ENCODE measurements at regions not wholly inside any gene's neighbourhood (a gene's known extent, or its start where the extent isn't known, plus 50 kb on each side); places are given as distances from the start of the nearest gene placed in this dataset.

DNA sequence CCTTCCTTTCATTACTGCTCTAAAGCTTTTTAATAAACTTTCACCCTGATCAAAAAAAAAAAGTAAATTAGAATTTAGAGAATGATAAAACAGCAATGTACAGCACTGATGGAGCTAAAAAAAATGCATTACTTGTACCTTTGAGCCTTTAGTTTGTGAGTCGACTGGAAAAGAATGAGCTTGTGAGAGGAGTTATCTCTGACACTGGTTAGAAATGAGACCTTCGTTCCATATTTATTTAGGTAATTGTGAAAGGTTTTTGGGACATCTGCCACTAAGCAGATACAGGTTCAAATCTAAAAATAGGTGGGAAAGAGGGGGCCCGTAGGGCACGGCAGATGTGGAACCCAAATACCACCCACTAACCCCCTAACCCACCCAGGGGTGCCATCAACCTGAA lies 376.8 kb downstream of the ICE1 start:
- TF ChIP-seq, protein P1, sequence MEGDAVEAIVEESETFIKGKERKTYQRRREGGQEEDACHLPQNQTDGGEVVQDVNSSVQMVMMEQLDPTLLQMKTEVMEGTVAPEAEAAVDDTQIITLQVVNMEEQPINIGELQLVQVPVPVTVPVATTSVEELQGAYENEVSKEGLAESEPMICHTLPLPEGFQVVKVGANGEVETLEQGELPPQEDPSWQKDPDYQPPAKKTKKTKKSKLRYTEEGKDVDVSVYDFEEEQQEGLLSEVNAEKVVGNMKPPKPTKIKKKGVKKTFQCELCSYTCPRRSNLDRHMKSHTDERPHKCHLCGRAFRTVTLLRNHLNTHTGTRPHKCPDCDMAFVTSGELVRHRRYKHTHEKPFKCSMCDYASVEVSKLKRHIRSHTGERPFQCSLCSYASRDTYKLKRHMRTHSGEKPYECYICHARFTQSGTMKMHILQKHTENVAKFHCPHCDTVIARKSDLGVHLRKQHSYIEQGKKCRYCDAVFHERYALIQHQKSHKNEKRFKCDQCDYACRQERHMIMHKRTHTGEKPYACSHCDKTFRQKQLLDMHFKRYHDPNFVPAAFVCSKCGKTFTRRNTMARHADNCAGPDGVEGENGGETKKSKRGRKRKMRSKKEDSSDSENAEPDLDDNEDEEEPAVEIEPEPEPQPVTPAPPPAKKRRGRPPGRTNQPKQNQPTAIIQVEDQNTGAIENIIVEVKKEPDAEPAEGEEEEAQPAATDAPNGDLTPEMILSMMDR (conservative IDR thresholded peaks at IDR 0.05; ENCODE audit: low read depth, low read length) = no peak
- TF ChIP-seq EZH2 (IDR thresholded peaks at IDR 0.05; ENCODE audit: low read length, unreplicated experiment) (no peak), EZH2phosphoT487 (IDR thresholded peaks at IDR 0.05; ENCODE audit: borderline replicate concordance, low read length) (no peak)

Data from PC-3 (cell line).